GM21447 (cell line): ENCODE measurements at regions not wholly inside any gene's neighbourhood (a gene's known extent, or its start where the extent isn't known, plus 50 kb on each side); places are given as distances from the start of the nearest gene placed in this dataset.

Experiments used
- ATAC-seq: cut with Tn5 transposase; IDR thresholded peaks from one replicate; pipeline ENCODE4 v1.9.1; 2021; ENCODE audit not compliant: unreplicated experiment

DNA sequence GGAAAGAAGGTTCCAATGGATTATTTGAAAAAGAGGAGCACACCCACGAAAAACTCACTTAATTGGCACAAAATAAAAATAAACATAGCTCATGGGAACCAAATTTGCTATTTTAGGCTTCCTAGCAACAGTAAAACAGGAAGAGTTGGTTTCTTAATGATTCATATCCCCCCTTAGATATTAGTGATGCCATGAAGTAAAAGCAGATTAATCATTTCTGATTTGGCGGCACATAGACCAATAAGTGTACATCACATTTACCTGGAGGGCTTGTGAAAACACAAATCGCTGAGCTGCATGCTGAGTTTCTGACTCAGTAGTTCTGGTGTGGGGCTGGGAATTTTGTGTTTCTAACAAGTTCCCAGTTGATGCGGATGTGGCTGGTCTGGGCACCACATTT is 260.4 kb downstream of the SLC4A3 start:
- ATAC-seq: no peak

DNA sequence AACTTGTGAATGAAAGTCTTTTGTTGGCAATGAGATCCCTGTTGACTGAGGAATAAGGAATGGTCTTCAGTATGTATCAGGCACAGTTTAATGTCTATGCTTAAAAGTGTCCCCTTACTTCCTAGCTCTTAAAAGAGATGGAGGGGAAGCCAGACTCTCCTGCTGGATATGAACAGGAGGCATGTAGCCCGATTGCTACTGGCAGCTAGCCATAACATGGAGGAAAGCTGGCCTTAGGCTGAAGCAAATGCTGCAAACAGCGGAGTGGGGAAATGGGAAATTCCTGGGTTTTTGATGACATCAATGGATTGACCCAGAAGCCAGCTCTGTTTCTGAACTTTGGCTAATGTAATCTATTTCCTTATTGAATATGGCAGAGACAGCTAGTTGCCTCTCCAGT is 266.1 kb downstream of the SLC4A3 start:
- ATAC-seq: no peak

DNA sequence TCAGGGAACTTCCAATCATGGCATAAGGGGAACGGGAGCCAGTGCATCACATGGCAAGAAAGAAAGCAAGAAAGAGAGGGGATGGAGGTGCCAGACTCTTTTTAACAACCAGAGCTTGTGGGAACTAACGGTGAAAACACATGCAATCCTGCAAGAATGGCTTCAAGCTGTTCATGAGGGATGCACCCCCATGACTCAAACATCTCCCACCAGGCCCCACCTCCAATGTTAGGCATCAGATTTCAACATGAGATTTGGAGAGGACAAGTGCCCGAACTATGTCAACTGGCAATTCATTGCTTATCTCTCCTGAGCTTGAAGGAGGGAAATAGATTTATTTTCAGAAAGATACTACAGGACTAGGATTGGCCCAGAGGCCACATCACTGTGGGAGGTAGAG is 270.0 kb downstream of the SLC4A3 start:
- no peak for ATAC-seq

DNA sequence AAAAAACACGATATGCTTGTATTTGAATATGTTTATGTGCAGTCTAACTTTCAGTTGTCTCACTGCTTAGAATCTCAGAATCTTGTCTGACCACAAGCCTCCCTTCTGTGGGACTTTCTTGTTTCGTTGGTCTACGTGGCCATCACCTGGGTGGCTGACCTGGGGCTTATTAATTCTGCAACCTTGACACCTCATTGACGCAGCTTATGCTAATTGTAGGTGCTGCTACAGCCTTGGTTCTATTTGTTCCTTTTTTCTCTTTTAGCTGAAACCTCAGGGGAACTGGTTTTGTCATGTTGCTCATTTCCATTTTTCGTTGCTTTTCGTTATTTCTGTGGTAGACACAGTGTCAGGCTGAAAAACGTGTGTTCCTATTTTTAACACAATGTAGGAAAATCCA is 273.7 kb downstream of the SLC4A3 start:
- ATAC-seq: no peak

DNA sequence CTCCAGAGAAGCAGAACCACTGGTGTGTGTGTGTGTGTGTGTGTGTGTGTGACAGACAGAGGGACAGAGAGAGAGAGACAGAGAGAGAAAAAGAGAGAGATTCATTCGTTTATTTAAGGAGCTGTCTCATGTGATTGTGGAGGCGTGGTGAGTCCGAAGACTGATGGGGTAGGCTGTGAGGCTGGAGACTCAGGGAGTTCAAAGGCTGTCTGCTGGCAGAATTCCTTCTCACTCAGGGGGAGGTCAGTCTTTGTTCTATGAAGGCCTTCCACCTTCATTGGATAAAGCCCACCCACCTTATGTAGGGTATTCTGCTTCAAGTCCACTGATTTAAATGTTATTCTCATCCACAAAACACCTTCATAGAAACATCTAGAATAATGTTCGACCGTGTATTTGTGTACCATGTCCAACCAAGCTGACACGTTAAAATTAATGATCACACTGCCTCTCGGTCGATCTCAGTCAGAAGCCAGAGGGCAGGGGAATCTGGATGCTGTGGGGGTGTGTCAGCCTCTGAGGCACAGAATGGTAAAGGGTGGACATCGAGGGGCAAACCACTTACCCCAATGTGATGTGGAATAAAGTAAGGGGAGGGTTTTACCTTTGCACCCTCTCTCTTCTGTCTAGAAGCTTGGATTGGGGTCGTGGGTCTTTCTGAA is 275.6 kb downstream of the SLC4A3 start:
- no peak for ATAC-seq

DNA sequence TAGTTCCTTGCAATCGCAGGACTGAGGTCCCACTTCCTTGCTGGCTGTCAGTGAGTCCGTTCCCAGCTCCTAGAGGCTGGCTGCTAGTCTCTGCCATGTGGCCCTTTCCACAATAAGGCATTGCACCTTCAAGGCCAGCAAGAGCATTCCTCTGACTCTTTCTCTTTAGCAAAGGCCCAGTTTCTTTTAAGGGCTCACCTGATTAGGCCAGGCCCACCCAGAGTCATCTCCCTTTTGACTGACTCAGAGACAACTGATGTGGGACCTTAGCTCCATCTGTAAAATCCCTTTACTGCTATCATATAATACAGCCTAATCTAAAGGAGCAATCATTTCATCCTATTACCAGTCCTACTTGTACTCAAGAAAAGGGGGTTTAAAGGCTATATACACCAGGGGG is 278.2 kb downstream of the SLC4A3 start:
- no peak for ATAC-seq

DNA sequence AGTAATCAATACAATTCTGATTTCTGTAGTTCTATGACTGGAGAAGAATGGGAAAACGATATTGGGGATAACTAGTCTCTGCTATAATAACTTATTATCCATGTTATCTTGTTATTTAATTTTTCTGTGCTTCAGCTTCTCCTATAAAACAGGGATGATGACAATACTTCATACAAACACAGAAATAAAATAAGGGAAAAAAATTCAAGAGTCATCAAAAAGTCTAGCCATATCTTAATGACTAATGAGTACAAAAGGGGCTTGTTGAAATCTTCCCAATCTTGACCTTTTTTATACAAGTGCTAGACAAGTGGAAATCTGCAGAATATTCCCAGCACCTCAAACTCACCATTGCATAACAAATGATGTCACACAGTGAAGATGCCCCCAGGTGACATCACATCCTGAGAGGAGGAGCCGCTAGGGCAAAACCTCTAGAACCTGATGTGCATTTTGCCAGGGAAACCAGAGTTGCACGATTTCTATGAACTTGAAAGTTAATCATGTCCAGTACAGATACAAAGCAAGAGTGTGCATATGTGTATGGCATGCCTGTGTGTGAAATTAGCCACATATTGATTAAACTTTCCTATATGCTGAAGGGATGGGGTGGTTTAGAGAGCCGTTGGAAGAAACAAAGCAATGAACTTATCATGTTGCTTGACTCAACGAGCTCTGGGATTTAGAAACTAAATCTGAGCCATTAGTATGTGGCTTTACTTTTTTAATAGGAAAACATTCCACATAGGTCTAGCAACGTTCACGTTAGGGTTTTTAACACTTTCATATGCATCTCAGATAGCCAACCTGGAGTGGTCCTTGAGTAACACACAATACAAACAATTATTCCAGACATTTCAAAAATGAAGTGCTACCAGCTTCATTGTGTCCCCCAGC is 278.9 kb downstream of the SLC4A3 start:
- ATAC-seq: no peak

DNA sequence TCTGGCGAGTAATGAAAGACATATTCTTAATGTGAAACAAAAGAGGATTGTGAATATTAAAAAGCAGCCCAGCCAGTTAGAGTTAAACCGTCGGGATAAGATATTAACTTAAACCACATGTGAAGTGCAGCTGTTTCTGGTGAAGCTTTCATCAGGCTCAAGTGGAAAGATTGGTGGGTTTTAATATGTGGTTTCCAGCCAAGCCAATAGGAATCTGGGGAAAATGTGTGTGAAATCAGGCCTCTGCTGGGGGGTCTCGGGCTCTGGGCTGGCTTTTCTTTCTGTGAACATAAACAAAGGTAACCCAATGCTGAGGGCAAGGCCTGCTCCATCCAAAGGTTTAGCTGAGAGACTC is 279.6 kb downstream of the SLC4A3 start:
- ATAC-seq: no peak

DNA sequence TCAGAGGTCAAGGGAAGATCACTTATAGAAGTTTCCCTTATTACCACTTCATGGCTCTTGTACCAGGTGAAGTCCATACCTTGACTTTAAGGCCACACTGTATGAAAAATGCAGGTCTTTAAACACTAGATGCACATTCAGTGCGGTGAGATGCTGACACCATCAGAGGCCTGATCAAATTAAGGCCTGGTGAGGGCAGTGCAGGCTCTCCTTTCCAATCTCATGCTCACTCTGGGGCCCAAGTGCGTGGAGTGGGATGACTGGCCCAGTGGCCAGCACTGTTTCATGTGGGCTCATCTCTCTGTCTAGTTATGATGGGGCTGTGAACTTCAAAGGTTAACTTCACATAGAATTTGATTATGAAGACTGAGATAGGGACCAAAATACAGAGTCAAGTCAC is 281.1 kb downstream of the SLC4A3 start:
- ATAC-seq: no peak

DNA sequence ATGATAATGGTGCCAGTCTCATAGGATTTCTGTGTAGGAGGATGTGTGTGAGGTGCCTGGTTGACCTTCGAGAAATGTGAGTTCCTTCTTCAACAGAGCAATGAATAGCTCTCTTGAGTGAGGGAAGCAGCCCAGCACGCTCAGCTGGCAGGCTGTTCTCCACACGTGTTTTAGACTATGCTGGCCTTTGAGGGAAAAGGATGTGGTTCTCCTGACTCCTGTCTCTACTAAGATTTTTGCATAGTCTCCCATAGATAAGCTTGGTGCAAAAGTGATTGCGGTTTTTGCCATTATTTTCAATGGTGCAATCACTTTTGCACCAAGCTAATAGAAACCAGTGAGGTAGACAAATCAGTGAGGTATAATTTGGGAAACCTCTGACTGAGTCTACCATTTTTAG is 284.1 kb downstream of the SLC4A3 start:
- ATAC-seq: no peak

DNA sequence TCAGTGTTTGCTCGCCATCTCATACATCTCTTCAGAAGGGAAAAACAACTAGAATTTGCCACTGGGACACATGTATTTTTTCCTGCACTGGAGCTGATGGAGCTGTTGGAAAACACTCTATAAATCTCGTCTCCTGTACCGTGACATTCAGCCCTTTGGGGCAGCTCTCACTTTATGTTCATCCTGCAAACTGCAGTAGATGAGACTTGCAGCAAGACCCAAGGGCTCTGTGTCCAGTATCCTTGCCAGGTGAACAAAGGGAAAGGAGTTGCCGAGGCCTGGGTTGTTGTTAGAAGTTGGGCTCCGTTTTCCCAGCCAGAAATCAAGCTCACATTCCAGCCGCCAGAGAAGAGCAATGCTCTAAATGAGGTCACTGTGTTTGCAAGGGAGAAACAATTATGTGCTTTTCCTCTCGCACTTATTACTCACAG is 285.1 kb downstream of the SLC4A3 start:
- ATAC-seq: no peak

DNA sequence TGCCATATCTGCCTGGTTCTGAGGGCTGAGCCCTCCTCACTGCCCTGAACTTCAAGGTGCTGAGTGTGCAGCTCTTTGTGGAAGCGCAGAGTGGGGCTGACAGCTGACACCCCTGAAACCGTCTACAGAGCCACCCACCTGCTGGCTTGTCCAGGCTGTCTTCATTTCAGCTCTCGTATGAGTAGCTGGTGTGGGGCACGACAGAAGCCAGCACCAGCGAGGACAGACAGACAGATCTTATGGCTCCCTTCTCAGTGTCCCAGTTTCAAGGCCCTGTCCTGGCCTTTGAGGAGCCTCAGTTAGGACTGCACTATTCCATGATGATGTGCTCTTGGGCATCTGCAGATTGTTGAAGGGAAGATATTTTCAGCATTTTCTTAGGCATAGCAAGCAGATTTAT is 287.1 kb downstream of the SLC4A3 start:
- ATAC-seq: no peak

DNA sequence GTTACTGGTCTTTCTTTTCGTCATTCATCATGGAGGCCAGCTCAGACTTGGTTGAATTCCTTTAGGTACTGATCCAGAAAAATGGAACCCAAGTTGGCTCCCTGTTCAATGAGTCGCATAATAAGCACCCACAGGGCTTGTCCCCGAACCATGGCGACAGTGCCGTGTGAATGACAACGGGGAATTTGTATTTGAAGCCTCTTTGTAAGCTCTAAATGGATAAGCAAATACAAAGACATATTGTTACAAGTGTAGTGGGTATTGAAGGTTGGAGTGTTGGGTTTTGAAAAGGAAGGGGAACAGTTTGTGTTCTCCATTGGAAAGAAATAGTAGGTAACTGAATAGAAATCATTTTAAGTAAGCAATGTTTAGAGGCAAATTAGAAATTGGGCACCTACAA is 288.9 kb downstream of the SLC4A3 start:
- ATAC-seq: no peak

DNA sequence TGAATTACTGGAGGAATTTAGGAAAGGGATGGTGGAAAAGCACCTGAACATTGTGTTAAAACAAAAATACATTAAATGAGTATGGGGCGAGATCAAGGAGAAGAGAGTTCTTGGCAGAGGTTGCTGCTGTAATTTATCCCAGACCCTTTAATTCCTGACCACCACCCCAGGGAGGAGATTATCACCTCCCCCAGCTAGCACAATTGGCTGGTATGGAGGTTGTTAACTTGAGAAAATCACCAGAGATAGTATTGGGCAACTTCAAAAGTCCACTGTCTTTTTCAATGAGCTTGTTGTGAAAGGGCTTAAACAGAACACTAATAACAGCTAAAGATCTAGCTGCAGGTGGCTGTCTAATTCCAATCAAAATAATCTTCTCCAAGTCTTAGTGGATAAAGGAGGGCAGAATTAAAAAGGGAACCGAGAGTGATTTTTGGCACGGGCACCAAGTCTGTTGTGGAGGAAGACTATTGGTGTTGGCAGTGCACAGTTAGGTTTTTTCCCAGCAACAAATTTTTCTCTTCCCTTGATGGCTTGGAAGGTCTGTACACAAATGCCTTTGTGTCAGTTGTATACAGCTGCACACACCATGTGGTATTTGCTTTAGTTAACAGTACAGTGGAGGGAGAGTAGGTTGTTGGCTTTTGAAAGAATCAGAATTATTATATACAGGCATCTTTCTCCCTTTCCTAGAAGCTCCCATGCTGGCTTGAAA is 289.5 kb downstream of the SLC4A3 start:
- ATAC-seq: no peak

DNA sequence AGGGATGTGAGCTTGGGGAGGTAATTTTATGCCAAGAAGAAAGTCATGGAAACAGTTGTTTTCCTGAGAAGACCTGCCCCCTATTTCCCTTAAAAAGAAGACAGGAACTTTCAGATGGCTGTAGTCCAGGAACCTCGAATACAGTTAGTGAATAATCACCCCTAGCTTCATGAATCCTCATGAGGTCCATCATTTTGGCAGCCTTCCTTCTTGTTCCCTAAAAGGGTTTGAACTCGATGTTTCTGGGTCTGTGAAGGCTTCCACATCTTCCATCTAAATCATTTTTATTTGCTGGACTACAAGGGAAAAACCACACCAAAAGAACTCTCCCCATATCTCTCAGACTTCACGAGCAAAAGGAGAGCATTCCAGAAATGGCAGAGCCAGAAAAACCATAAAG is 290.8 kb downstream of the SLC4A3 start:
- ATAC-seq: no peak

DNA sequence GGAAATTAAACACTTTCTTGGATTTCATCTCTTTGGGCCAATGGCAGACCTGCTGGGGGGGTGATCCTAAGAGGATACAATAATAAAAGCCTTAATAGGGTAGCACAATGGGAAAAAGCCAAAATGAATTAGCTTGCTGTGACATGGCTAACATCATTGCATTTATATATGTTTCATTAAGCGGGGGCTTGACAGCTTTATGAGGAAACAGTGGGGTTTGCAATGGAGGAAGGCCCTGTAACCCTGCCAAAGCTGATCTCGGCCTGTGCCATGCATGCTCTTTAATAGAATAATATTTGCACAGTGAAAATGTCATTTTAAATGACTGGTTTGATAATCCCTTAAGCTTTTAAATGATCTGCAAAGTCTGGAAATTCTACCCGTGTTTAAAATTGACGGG is 291.5 kb downstream of the SLC4A3 start:
- ATAC-seq: no peak

DNA sequence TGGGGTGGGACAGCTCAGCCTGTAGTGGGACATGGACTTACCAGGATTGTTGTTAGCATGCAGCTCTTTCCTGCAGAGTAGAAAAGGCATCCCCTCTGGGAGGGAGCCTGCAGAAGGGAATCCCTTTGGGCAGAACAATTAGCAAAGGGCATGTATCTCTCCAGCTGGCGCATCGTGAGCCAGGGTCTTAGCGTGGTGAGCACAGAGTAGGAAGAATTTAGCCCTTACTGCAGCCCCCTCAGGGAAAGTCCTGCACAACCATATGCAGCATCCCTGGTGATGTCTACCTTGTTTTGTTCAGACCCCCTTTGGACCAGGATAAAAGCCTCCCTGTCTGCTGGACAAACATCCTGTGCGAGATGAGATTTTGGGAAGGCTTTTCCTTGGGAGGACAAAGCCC is 292.1 kb downstream of the SLC4A3 start:
- no peak for ATAC-seq

DNA sequence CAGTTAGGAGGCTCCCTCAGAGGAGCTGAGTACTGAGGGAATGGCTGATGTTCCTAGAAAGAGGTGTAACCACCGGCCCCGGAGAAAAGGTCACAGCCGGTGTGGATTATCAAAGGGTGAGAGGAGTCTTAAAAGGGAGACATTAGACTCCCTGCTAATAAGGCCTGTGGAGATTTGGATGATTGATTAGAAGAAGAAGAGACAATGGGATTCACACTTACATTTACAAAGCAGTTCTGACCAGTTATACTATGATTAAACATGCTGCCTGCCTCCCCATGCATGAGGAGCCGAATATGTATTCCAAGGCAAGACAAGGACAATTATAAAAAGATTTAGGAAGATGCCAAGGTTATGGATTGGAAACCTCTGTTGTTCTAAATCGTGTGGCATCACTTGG is 302.4 kb downstream of the SLC4A3 start:
- ATAC-seq: no peak

DNA sequence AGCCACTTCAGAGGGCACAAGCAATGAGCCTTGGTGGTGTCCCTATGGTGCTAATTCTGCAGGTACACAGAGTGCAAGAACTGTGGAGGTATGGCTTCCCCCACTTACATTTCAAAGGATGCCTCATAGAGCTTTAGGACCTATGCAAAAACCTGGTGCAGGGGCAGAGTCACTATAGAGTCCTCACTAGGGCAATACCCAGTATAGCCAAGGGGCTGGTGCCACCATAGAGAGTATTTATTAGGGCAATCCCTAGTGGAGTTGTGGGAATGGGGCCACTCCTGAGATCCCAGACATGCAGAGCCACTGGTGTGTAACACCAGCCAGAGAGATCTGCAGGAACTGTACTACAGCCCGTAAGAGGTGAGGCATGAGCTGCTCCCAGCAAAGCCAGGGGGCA is 312.2 kb downstream of the SLC4A3 start:
- ATAC-seq: no peak

DNA sequence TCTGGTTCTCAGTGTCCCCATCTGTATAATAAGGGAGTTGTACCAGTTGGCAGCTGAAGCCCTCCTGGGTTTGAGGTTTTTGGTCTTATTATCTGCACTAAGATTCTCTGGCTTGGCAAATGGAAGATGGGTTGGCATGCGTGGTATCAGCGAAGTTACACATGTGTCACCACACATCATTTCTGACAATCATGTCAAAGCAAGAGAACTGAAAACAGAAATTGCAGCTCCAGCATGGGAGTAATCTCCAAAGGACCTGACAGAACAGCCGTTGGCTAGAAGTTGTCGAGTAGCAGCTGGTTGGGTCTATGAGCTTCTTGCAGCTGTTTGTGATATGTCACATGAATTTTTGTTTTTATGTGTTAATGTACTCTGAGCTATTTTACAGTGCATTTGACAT is 317.4 kb downstream of the SLC4A3 start:
- no peak for ATAC-seq

DNA sequence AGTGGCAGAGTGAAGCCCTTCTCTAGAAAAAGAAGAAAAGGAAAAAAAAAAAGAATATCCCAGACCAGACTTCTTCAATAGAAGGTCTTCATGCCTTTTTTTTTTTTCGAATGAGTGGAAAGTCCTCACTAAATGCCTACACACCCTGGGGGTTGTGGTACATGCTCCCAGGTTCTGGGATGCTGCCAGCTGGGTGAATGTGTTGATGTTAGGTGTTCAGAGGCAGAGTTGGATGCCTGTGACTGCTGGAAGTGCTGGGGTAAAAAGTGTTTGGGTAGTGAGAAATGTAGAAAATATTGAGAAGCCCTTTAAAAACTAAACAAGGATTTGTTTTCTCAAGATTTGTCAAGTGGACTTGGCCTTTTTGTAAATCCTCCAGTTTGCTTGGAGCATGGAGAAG is 318.6 kb downstream of the SLC4A3 start:
- no peak for ATAC-seq

DNA sequence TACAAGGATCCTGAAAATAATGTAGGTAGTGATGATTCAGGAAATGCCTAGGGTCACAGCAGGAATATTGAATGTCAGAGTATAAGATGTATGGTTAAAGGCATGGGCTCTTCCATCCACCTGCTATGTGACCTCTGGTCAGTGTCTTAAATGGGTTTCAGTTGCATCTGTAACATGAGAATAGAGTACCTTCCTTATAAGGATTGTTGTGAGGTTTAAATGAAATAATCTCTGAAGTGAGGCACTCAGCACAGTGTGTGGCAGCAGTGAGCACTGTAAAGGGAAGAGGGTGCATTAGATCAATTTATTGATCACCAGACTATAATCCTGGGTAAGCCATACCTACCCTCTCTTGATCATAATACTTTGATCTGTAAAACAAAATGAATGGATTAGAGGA is 319.1 kb downstream of the SLC4A3 start:
- ATAC-seq: no peak
